Activated T-cell treated with anti-CD3 and anti-CD28 coated beads, Interleukin-2, amount 50 U/mL, for 72 hours (primary cell): ENCODE measurements at regions not wholly inside any gene's neighbourhood (a gene's known extent, or its start where the extent isn't known, plus 50 kb on each side); places are given as distances from the start of the nearest gene placed in this dataset.
A peak's percentile ranks its signal among the peaks of the same experiment; 100 is the strongest.
"Not testable (repeated sequence)": the region's sequence is repeated elsewhere in the genome, so short reads cannot be mapped to it uniquely, and the experiment has no call there.

Experiments used
- ATAC-seq, 2 donors: fragments of 150-1000 bp; cut with Tn5 transposase; replicated peaks in 1 of 2; 2 replicates each; pipeline ENCODE4 v1.10.0; 2021; ENCODE audit warnings: moderate library complexity in 2 of 2, mild to moderate bottlenecking in 1 of 2
- DNase-seq, 2 donors: peaks; one replicate each; pipeline ENCODE4 v3.0.0; 2021 to 2022; ENCODE audit warnings: mixed read lengths in 1 of 2
- H3K27ac Mint-ChIP-seq: one replicate; pipeline ENCODE4 v1.8.0; 2022; ENCODE audit warnings: mild to moderate bottlenecking, moderate library complexity, mixed read lengths
- H3K27me3 Mint-ChIP-seq: one replicate; pipeline ENCODE4 v1.8.0; 2022; ENCODE audit warnings: low read depth, mixed read lengths
- H3K36me3 Mint-ChIP-seq, 2 donors: one replicate each; pipeline ENCODE4 v1.8.0; 2022; ENCODE audit warnings: mixed read lengths in 2 of 2, mild to moderate bottlenecking in 1 of 2; ENCODE audit not compliant: insufficient read depth in 2 of 2
- H3K4me1 Mint-ChIP-seq: one replicate; pipeline ENCODE4 v1.8.0; 2022; ENCODE audit warnings: low read depth, mixed read lengths
- H3K4me3 Mint-ChIP-seq, 2 donors: one replicate each; pipeline ENCODE4 v1.8.0; 2022; ENCODE audit warnings: mild to moderate bottlenecking in 2 of 2, mixed read lengths in 2 of 2, moderate library complexity in 2 of 2
- H3K9me3 Mint-ChIP-seq, 2 donors: one replicate each; pipeline ENCODE4 v1.8.0; 2022; ENCODE audit warnings: mixed read lengths in 2 of 2

DNA sequence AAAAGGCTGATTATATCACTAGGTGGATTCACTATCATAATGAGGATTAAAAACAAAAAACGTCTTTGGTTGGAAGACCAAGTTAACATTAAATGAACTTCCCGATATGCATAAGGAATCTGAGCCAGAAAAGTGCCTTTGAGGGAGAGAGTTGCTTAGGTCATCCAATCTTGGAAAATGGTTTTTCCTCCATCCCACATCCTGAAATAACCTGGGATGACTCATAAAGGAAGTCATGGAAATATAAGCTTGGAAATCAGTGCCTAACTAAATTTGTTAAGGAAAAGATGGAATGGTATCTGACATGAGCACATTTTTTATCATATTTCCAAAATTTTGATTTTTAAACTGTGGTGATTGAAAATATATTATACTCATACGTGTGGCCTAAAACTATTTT lies 66.0 kb downstream of the KBTBD8 start:
- peaks cover 2 to 6% of the 10 kb centered on the region in 2 donors for H3K9me3 Mint-ChIP-seq

DNA sequence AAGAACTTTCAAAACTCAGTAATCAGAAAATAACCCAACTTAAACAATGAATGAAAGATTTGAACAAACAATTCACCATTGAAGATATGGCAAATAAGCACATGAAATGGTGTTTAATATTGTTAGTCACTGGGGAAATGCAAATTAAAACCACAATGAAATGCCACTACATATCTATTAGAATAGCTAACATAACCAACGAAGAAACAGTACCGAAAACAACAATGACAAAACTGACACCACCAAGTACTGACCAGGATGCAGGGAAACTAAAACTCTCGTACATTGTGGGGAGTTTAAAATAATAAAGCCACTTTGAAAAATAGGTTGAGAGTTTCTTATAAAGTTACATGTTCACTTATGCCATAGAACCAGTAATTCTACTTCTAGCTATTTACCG lies 69.1 kb downstream of the KBTBD8 start:
- H3K27ac Mint-ChIP-seq, result no peak overlapping the region
- peaks cover 25% of the 10 kb centered on the region for H3K27me3 Mint-ChIP-seq
- no peaks in the 10 kb centered on the region for H3K36me3 Mint-ChIP-seq
- no peaks in the 10 kb centered on the region for H3K4me1 Mint-ChIP-seq
- no peak for ATAC-seq
- DNase-seq, result no peak
- no peaks in the 10 kb centered on the region for H3K9me3 Mint-ChIP-seq
- no peak overlapping the region for H3K4me3 Mint-ChIP-seq

More for the DNA sequence above, 66.0 kb downstream of the KBTBD8 start:
- ATAC-seq (no peak), DNase-seq (no peak)
- peaks cover 13% of the 10 kb centered on the region for H3K27me3 Mint-ChIP-seq
- H3K27ac Mint-ChIP-seq, result no peak overlapping the region
- H3K36me3 Mint-ChIP-seq, result peaks cover 1 to 3% of the 10 kb centered on the region in 2 donors
- no peak overlapping the region for H3K4me3 Mint-ChIP-seq
- H3K4me1 Mint-ChIP-seq, result no peaks in the 10 kb centered on the region

DNA sequence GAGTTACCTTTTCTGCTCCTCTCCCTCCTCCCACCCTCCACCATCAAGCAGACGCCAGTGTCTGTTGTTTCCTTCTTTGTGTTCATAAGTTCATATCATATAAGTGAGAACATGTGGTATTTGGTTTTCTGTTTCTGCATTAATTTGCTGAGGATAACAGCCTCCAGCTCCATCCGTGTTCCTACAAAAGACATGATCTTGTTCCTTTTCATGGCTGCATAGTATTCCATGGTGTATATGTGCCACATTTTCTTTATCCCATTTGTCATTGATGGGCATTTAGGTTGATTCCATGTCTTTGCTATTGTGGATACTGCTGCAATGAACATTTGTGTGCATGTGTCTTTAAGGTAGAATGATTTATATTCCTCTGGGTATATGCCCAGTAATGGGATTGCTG lies 74.5 kb downstream of the KBTBD8 start:
- not testable (repeated sequence) for DNase-seq, H3K36me3 Mint-ChIP-seq, ATAC-seq, H3K9me3 Mint-ChIP-seq, H3K27ac Mint-ChIP-seq, H3K4me3 Mint-ChIP-seq
- peaks cover 12% of the 10 kb centered on the region for H3K27me3 Mint-ChIP-seq
- peaks cover 24% of the 10 kb centered on the region for H3K4me1 Mint-ChIP-seq

DNA sequence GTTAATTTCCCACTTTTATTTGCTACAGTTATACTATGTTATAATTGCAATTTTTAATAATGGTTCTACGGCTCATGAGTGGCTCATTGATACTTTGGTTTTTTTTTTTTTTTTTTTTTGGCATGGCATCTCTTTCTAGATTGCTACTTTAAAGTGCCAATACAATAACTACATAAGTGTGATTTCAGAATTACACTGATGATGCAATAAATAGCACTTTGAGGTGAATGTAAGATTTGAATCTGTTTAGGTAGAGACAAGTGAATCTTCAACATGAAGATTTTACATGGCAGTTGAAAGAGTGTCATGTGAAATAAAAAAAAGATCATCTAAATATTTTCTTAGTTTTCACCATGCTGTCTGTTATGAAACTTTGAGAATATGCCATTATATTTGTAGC lies 75.7 kb downstream of the KBTBD8 start:
- Mint-ChIP-seq H3K9me3 (peaks cover 0 to 2% of the 10 kb centered on the region in 2 donors), H3K27ac (no peak overlapping the region), H3K4me3 (no peak overlapping the region), H3K4me1 (peaks cover 29% of the 10 kb centered on the region), H3K36me3 (peaks cover 0 to 2% of the 10 kb centered on the region in 2 donors), H3K27me3 (peaks cover 12% of the 10 kb centered on the region)
- no peak for DNase-seq
- ATAC-seq, result no peak

DNA sequence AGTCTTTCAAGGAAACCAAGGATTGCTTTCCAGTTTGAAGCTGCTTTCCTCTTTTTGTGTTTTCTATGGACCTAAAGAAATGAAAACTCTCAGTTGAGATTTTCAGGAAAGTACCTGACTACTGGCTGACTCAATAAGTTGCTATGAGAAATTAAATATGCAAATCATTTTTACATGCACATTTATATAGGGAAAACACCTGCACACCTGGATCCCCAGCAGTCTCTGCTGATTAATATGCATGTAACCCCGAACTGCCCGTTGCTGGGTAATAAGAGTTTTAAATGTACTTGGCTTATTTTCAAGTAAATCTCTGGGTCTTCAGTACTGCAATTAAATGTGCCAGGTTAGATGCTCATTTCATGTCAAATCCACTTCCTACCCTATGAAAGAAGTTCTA lies 77.2 kb downstream of the KBTBD8 start:
- Mint-ChIP-seq H3K27ac (no peak overlapping the region), H3K27me3 (peaks cover 11% of the 10 kb centered on the region), H3K4me1 (peaks cover 35% of the 10 kb centered on the region), H3K36me3 (peaks cover 3 to 4% of the 10 kb centered on the region in 2 donors), H3K4me3 (no peak overlapping the region), H3K9me3 (peaks cover 4% of the 10 kb centered on the region in 2 donors)
- no peak for DNase-seq
- ATAC-seq, result no peak

DNA sequence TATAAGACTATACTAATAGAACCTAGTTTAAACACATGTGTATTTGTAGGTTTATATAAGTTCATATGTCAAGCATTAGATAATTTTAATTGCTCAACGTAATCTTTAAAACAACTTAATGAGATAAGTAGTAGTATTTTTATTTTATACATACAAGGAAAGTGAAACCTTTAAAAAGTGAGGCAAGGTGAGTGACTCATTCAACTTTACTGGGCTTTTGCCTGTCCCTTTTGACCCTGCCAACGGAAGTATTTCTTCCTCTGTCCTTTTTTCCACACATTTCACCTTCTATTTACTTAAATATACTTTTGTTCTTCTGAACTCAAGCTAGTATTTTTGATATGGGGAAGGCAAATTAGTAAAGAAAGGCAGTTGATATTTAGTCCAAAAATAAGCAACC lies 78.5 kb downstream of the KBTBD8 start:
- Mint-ChIP-seq H3K27me3 (no peaks in the 10 kb centered on the region), H3K36me3 (peaks cover 3 to 4% of the 10 kb centered on the region in 2 donors), H3K4me3 (no peak overlapping the region), H3K27ac (peak overlapping the region; percentile 22), H3K9me3 (peaks cover 4% of the 10 kb centered on the region in 2 donors), H3K4me1 (peaks cover 35% of the 10 kb centered on the region)
- ATAC-seq (no peak), DNase-seq (no peak)

DNA sequence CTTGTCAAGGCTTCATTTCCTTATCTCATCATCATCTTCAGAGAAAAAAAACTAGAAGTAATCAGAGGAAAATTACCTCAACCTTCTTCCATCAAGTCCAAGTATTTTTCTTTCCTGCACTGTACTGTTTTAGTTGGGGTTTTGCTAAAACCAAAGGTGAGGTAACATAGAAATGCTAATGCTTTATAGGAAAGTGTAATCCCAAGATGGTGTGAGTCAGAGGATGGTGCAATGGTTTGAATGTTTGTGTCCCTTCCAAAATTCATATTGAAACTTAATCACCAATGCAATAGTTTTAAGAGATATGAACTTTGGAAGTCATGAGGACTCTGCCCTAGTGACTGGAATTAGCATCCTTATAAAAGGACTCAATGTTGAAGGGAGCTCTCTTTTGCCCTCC lies 79.5 kb downstream of the KBTBD8 start:
- peak overlapping the region in 1 of 2 donors; percentile 40 for H3K4me3 Mint-ChIP-seq
- H3K27ac Mint-ChIP-seq, result peak overlapping the region; percentile 61
- H3K27me3 Mint-ChIP-seq, result no peaks in the 10 kb centered on the region
- H3K9me3 Mint-ChIP-seq, result peaks cover 4 to 10% of the 10 kb centered on the region in 2 donors
- H3K4me1 Mint-ChIP-seq, result peaks cover 41% of the 10 kb centered on the region
- peaks cover 10% of the 10 kb centered on the region in 2 donors for H3K36me3 Mint-ChIP-seq
- ATAC-seq, result peak; percentile 74 to 76
- DNase-seq, result no peak

DNA sequence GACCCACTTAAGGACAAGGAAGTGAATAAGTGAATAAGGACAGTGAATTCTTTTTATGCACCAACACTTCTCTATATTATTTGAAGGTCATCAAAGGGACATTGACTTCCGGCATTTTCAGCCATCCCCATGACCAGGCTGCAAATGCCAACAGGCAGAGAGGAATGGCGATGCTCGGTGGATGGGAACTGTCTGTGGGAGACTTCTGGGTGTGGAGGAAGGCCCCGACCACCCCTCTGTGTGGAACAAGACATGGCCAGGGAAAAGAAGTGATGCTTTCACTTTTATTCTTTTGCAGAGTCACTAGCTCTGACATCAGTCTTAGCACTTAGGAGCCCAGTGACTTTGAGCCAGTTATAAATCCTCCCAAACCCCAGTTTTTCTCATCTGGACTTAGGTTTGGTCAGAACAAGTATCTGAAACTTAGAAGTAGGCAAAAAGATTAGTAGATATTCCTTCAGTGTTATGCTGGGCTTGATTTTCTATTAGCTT lies 84.5 kb downstream of the KBTBD8 start:
- Mint-ChIP-seq H3K9me3 (peaks cover 17 to 24% of the 10 kb centered on the region in 2 donors), H3K4me3 (peak overlapping the region in 1 of 2 donors; percentile 25), H3K27me3 (no peaks in the 10 kb centered on the region), H3K4me1 (peaks cover 36% of the 10 kb centered on the region), H3K27ac (peak overlapping the region; percentile 79), H3K36me3 (peaks cover 23 to 48% of the 10 kb centered on the region in 2 donors)
- DNase-seq (no peak), ATAC-seq (no peak)

DNA sequence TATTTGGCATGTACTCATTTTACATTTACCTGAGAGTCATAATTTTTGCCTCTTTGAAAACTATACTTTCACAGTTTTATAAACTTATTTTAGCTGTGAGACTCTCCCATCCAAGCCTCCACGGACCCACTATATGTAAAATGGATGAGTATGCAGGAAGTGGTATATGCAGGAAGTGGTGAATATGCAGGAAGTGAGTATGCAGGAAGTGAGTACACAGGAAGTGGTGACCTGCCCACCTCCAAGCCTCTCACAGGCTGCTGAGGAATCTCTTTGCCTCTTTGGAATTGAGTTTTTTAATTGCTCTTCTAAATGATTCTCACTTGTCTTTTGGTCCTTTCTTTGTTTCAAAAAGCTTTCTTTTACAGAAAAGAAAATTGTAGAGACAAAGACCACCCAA lies 85.2 kb downstream of the KBTBD8 start:
- DNase-seq (peak; percentile 42 to 52), ATAC-seq (peak; percentile 99 to 100)
- H3K9me3 Mint-ChIP-seq, result peaks cover 18 to 28% of the 10 kb centered on the region in 2 donors
- H3K27me3 Mint-ChIP-seq, result no peaks in the 10 kb centered on the region
- peaks cover 31% of the 10 kb centered on the region for H3K4me1 Mint-ChIP-seq
- peaks cover 26 to 52% of the 10 kb centered on the region in 2 donors for H3K36me3 Mint-ChIP-seq
- H3K4me3 Mint-ChIP-seq, result peak overlapping the region; percentile 27 to 73
- H3K27ac Mint-ChIP-seq, result peak overlapping the region; percentile 95

DNA sequence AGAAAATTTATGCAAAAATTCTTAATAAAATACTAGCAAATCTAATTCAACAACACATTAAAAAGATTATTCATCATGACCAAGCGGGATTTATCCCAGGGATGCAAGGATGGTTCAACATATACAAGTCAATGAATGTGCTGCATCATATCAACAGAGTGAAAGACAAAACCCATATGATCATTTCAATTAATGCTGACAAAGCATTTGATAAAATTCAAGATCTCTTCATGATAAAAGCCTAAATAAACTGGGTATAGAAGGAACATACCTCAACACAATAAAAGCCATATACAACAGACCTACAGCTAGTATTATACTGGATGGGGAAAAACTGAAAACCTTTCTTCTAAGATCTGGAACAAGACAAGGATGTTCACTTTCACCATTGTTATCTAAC lies 89.7 kb downstream of the KBTBD8 start:
- ATAC-seq (no peak), DNase-seq (no peak)
- no peak overlapping the region for H3K27ac Mint-ChIP-seq
- H3K4me1 Mint-ChIP-seq, result peaks cover 30% of the 10 kb centered on the region
- no peaks in the 10 kb centered on the region for H3K27me3 Mint-ChIP-seq
- no peak overlapping the region for H3K4me3 Mint-ChIP-seq
- H3K9me3 Mint-ChIP-seq, result peaks cover 22 to 23% of the 10 kb centered on the region in 2 donors
- H3K36me3 Mint-ChIP-seq, result peaks cover 19 to 41% of the 10 kb centered on the region in 2 donors

DNA sequence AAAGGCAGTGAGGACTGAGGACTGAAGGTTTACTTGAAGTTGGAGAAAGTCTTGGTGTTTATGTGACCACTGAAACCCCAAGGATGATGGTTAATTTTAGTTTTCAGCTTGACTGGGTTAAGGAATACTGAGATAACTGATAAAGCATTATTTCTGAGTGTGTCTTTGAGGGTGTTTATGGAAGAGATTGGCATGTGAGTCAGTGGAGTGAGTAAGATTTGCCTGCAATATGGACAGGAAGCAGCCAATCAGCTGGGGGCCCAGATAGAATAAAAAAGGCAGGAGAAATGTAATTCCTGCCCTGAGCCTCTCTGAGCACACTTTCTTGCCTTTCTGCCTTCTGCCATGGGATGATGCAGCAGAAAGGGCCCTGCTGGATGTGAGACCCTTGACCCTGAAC lies 92.4 kb downstream of the KBTBD8 start:
- peaks cover 13 to 15% of the 10 kb centered on the region in 2 donors for H3K9me3 Mint-ChIP-seq
- DNase-seq (no peak), ATAC-seq (peak; percentile 18 to 69)
- H3K36me3 Mint-ChIP-seq, result peaks cover 9 to 20% of the 10 kb centered on the region in 2 donors
- no peak overlapping the region for H3K4me3 Mint-ChIP-seq
- peaks cover 13% of the 10 kb centered on the region for H3K4me1 Mint-ChIP-seq
- H3K27ac Mint-ChIP-seq, result no peak overlapping the region
- peaks cover 10% of the 10 kb centered on the region for H3K27me3 Mint-ChIP-seq

DNA sequence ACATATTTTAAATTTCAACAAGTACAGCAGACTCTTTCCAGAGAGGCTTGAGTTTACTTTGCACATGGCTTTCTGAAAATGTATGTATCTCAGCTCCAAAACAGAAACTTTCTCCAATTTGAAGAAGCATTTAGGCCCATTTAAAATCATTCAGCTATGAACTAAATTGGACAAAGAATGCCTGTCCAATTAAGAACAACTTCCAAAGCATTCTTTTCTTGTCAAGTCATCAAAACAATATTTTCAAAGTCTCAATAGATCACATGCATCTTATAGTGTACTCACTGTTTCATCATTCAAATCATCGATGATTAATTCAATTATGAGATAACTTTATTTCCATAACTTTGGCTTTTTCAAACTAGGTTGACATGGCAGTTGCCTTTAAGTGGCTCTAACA lies 95.2 kb downstream of the KBTBD8 start:
- H3K27me3 Mint-ChIP-seq, result peaks cover 23% of the 10 kb centered on the region
- ATAC-seq (no peak), DNase-seq (no peak)
- peaks cover 13% of the 10 kb centered on the region for H3K4me1 Mint-ChIP-seq
- no peak overlapping the region for H3K27ac Mint-ChIP-seq
- H3K36me3 Mint-ChIP-seq, result peaks cover 0 to 2% of the 10 kb centered on the region in 2 donors
- H3K9me3 Mint-ChIP-seq, result peaks cover 2 to 8% of the 10 kb centered on the region in 2 donors
- H3K4me3 Mint-ChIP-seq, result no peak overlapping the region

DNA sequence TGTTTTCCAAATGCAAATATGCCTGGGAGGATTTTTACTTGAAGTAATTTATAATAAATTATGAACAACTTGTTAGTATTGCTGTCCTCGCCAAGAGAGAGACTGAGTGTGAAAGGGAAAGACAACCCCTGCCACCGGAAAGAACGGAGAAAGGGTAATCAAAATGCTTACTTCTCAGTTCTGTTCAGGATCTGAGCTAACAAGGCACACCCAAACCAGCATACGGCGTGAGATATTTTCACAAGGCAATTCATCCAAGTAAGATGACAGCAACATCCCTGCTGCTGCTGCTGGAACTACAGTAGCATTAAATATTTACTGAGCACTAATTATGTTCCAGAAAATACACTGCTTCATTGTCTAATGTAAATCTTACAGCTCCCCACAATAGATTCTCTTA lies 96.1 kb downstream of the KBTBD8 start:
- no peak overlapping the region for H3K27ac Mint-ChIP-seq
- peaks cover 0 to 2% of the 10 kb centered on the region in 2 donors for H3K36me3 Mint-ChIP-seq
- DNase-seq (no peak), ATAC-seq (no peak)
- no peak overlapping the region for H3K4me3 Mint-ChIP-seq
- H3K4me1 Mint-ChIP-seq, result peaks cover 13% of the 10 kb centered on the region
- H3K27me3 Mint-ChIP-seq, result peaks cover 23% of the 10 kb centered on the region
- H3K9me3 Mint-ChIP-seq, result peaks cover 2 to 5% of the 10 kb centered on the region in 2 donors

DNA sequence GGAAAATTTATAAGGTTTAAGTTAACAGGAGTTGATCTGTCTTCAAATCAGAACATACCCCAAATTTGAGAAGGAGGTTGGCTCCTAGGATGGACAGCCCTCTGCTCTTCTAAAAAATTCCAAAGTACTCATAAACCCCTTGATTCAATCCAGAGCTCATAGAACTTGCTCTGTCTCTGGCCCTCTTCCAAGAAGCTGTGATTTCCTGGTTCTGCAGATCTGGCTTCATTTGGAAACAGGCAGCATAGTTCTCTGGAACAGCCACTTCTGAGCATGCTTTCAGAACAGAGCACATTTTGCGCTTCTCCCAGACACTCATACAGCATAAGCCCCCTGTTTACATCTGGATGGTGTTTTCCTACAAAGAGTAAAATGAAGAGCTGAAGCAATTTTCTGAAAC lies 96.7 kb downstream of the KBTBD8 start:
- ATAC-seq, result no peak
- H3K4me1 Mint-ChIP-seq, result peaks cover 10% of the 10 kb centered on the region
- H3K36me3 Mint-ChIP-seq, result peaks cover 0 to under 1% of the 10 kb centered on the region in 2 donors

More for the DNA sequence above, 96.7 kb downstream of the KBTBD8 start:
- no peak overlapping the region for H3K4me3 Mint-ChIP-seq
- H3K27me3 Mint-ChIP-seq, result peaks cover 23% of the 10 kb centered on the region
- H3K27ac Mint-ChIP-seq, result no peak overlapping the region
- DNase-seq, result no peak
- peaks cover under 1% of the 10 kb centered on the region in 2 donors for H3K9me3 Mint-ChIP-seq
